ENCODE measurements at regions not wholly inside any gene's neighbourhood (a gene's known extent, or its start where the extent isn't known, plus 50 kb on each side); places are given as distances from the start of the nearest gene placed in this dataset.

DNA sequence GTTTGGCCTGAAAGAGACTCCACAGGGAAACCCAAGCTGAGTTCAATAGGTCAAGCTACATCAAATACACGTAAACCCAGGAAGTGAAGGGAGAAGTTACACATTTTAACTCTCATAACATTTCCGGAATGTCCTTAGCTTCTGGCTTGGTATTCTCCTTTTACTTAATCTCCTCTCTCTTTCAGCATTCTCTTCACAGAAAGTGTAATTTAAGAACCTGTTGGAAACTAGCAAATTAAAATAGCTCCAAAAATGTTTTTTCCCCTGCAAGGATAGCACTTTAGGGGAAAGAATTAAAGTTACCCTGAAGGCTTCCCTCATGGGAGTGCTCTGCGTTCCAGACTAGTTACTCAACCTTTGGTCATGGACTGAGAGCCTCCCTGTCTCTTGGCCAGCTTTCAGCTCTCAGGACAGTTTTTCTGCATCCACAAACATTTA lies 292.7 kb upstream of the TARS1 start:
- Histone ChIP-seq H3K9me3 (replicated peaks; ENCODE audit: control insufficient read depth, insufficient read depth, low read length) (no peaks in the 10 kb centered on the region), H3K9ac (replicated peaks; ENCODE audit: extremely low read depth, insufficient read depth, low read length) (no peak overlapping the region), H4K20me1 (replicated peaks; ENCODE audit: control insufficient read depth, extremely low read depth, insufficient read depth, low read length) (no peaks in the 10 kb centered on the region), H3K4me1 (ENCODE audit: control insufficient read depth, extremely low read depth, insufficient read depth, low read length) (no peaks in the 10 kb centered on the region), H3K36me3 (ENCODE audit: control insufficient read depth in 2 of 2, extremely low read depth in 1 of 2, insufficient read depth in 2 of 2, low read length in 2 of 2) (no peaks in the 10 kb centered on the region), H3K27me3 (ENCODE audit: control insufficient read depth in 2 of 2, insufficient read depth in 2 of 2, low read length in 2 of 2) (peaks cover 0 to 8% of the 10 kb centered on the region in 2 experiments), H3K79me2 (ENCODE audit: control insufficient read depth, insufficient read depth, low read length) (no peaks in the 10 kb centered on the region), H3K27ac (ENCODE audit: insufficient read depth, low read depth, low read length) (no peak overlapping the region), H2AFZ (ENCODE audit: low read depth, low read length) (no peak overlapping the region), H3K4me2 (ENCODE audit: insufficient read depth, low read length) (no peak overlapping the region), H3K4me3 (replicated peaks in 1 of 3; ENCODE audit: insufficient read depth in 1 of 3, low read depth in 1 of 3, low read length in 3 of 3) (no peak overlapping the region), H3K9me1 (replicated peaks; ENCODE audit: control insufficient read depth, extremely low read depth, insufficient read depth, low read length) (no peaks in the 10 kb centered on the region)
- BruUV-seq (replicated peaks): no TSS peak
- intact Hi-C loops (cut with micrococcal nuclease): no loop called here
- no peak for FAIRE-seq
- TF ChIP-seq POLR2AphosphoS5 (IDR thresholded peaks at IDR 0.05; ENCODE audit: insufficient read depth, low read depth, low read length): no peak
- TF ChIP-seq GATA2 (IDR thresholded peaks at IDR 0.05; ENCODE audit: insufficient read depth, insufficient read length, low read depth, low read length): no peak
- TF ChIP-seq MYC (IDR thresholded peaks at IDR 0.05; ENCODE audit: low read depth, low read length): no peak
- TF ChIP-seq CTCF (IDR thresholded peaks at IDR 0.05; ENCODE audit: extremely low read depth in 1 of 2, insufficient read depth in 1 of 2, low read depth in 1 of 2, low read length in 2 of 2): no peak
- no peak for TF ChIP-seq POLR2A (IDR thresholded peaks at IDR 0.05; ENCODE audit: low read depth, low read length)
- TF ChIP-seq FOS (IDR thresholded peaks at IDR 0.05; ENCODE audit: borderline replicate concordance, insufficient read depth, low read length): no peak
- no peak for TF ChIP-seq EZH2 (IDR thresholded peaks at IDR 0.05; ENCODE audit: borderline replicate concordance, low read depth, low read length, severe bottlenecking)
- no peak for TF ChIP-seq MAX (IDR thresholded peaks at IDR 0.05; ENCODE audit: insufficient read depth, insufficient read length)
- TF ChIP-seq JUN (IDR thresholded peaks at IDR 0.05; ENCODE audit: borderline replicate concordance, insufficient read depth, insufficient read length, low read depth): no peak
- no peak for DNase-seq (ENCODE audit: low read depth, low spot score)
- ChIA-PET CTCF (no interaction called here), POLR2A (no interaction called here)
- dilution Hi-C loops (cut with MboI; ENCODE audit: extremely low pct_ligation_motif_present, low sequenced_read_pairs): no loop called here

Data from endothelial cell of umbilical vein (primary cell).